Thyroid gland (tissue), 4 donors: ENCODE measurements at regions not wholly inside any gene's neighbourhood (a gene's known extent, or its start where the extent isn't known, plus 50 kb on each side); places are given as distances from the start of the nearest gene placed in this dataset.

Source experiments
- CTCF ChIP-seq, 6 experiments: fragments of 200-600 bp in 3 of 6; fragments of 450-650 bp in 3 of 6; sonication (generic) in 3 of 6; IDR thresholded peaks; one replicate each; pipeline ENCODE4 v1.5.1; 2016 to 2019; ENCODE audit warnings: antibody characterized with exemption in 6 of 6, mild to moderate bottlenecking in 2 of 6, inconsistent platforms in 1 of 6, moderate library complexity in 1 of 6
- POLR2A ChIP-seq, 2 donors: fragments of 450-650 bp; IDR thresholded peaks; one replicate each; pipeline ENCODE4 v1.6.1; 2017; ENCODE audit warnings: antibody characterized with exemption in 2 of 2, mild to moderate bottlenecking in 2 of 2, moderate library complexity in 1 of 2

DNA sequence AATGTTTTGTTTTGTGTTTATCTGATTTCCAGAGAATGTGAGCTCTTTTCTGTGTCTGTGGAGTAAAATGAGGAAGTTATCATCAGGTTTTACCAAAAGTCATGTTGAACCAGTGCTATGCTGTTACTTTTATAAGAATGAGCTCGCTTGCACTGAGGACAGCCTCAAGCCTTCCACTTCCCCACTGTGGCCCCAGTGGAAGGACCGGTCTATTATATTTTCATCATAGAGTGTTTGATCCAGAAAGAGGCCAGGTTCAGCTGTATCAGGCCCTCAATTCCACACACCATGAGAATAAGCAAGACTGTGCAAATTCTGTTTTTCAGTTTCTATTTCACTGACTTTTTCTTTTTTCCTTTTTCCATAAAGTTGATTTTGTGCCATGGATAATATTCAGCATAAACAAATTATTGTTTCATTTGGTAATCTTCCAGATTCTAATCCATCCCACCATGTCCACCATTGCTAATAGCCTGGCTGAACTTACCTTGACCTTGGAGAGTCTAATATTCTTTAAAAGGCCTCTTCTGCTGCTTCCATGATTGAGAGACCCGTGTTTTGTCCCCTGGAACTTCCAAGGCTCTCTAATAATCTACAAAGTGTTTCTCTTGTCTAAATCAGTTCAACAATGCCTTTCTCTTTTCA lies 286.2 kb downstream of the THBS2 start:
- TF ChIP-seq POLR2A (IDR thresholded peaks at IDR 0.05) (no peak), CTCF (IDR thresholded peaks at IDR 0.05) (no peak)
